Neural progenitor cell (in vitro differentiated cells): ENCODE measurements at regions not wholly inside any gene's neighbourhood (a gene's known extent, or its start where the extent isn't known, plus 50 kb on each side); places are given as distances from the start of the nearest gene placed in this dataset.

Experiments
- DNase-seq: peaks from one replicate; pipeline ENCODE4 v3.0.0-alpha.2; 2016; ENCODE audit warnings: low spot score
- H2AFZ ChIP-seq: fragments of 200-600 bp; sonication (generic); replicated peaks from 2 replicates; pipeline ENCODE4 v1.6.1; 2016; ENCODE audit warnings: antibody characterized with exemption
- H3F3A ChIP-seq: fragments of 200-600 bp; sonication (generic); 2 replicates; pipeline ENCODE4 v1.6.1; 2016; ENCODE audit warnings: antibody characterized with exemption, low read depth
- H3K27ac ChIP-seq: fragments of 200-600 bp; sonication (generic); 2 replicates; pipeline ENCODE4 v1.5.1; 2016; ENCODE audit warnings: mild to moderate bottlenecking
- H3K27me3 ChIP-seq: fragments of 200-600 bp; sonication (generic); 2 replicates; pipeline ENCODE4 v1.6.1; 2016; ENCODE audit warnings: mild to moderate bottlenecking, moderate library complexity
- H3K36me3 ChIP-seq: fragments of 200-600 bp; sonication (generic); 2 replicates; pipeline ENCODE4 v1.5.1; 2016
- H3K4me1 ChIP-seq: fragments of 200-600 bp; sonication (generic); 2 replicates; pipeline ENCODE4 v1.6.1; 2016; ENCODE audit warnings: mixed run types
- H3K4me2 ChIP-seq: fragments of 200-600 bp; sonication (generic); 2 replicates; pipeline ENCODE4 v1.6.1; 2016
- H3K4me3 ChIP-seq: fragments of 200-600 bp; sonication (generic); 2 replicates; pipeline ENCODE4 v1.5.1; 2016
- H3K79me2 ChIP-seq: fragments of 200-600 bp; sonication (generic); 2 replicates; pipeline ENCODE4 v1.6.1; 2016; ENCODE audit warnings: low read depth
- H3K9ac ChIP-seq: fragments of 200-600 bp; sonication (generic); 2 replicates; pipeline ENCODE4 v1.6.1; 2016
- H3K9me3 ChIP-seq: fragments of 200-600 bp; sonication (generic); 2 replicates; pipeline ENCODE4 v1.5.1; 2016; ENCODE audit warnings: low read depth
- H4K20me1 ChIP-seq: fragments of 200-600 bp; sonication (generic); 2 replicates; pipeline ENCODE4 v1.6.1; 2016; ENCODE audit warnings: low read depth
- H3K27ac Mint-ChIP-seq: 3 replicates; pipeline ENCODE4 v1.8.0; 2021; ENCODE audit warnings: mixed read lengths
- H3K27me3 Mint-ChIP-seq: 2 replicates; pipeline ENCODE4 v1.8.0; 2022; ENCODE audit warnings: low read depth, mild to moderate bottlenecking, inconsistent platforms, moderate library complexity, mixed read lengths; ENCODE audit not compliant: insufficient read depth
- H3K36me3 Mint-ChIP-seq: 3 replicates; pipeline ENCODE4 v1.8.0; 2021; ENCODE audit warnings: mixed read lengths
- H3K4me1 Mint-ChIP-seq: 3 replicates; pipeline ENCODE4 v1.8.0; 2021; ENCODE audit warnings: mixed read lengths
- H3K4me3 Mint-ChIP-seq: 3 replicates; pipeline ENCODE4 v1.8.0; 2021; ENCODE audit warnings: mild to moderate bottlenecking, moderate library complexity, mixed read lengths
- H3K9me3 Mint-ChIP-seq: 3 replicates; pipeline ENCODE4 v1.8.0; 2020; ENCODE audit warnings: mixed read lengths
- EZH2 ChIP-seq: fragments of 200-600 bp; sonication (generic); IDR thresholded peaks from 2 replicates; pipeline ENCODE4 v1.6.1; 2017; ENCODE audit warnings: antibody characterized with exemption, mild to moderate bottlenecking, moderate library complexity
- EZH2phosphoT487 ChIP-seq: fragments of 200-600 bp; sonication (generic); IDR thresholded peaks from 2 replicates; pipeline ENCODE4 v1.6.1; 2017; ENCODE audit warnings: antibody characterized with exemption
- TF ChIP-seq, protein P1 (sequence below): fragments of 200-600 bp; sonication (generic); IDR thresholded peaks from 2 replicates; pipeline ENCODE4 v1.5.1; 2017; ENCODE audit warnings: antibody characterized with exemption, mild to moderate bottlenecking

DNA sequence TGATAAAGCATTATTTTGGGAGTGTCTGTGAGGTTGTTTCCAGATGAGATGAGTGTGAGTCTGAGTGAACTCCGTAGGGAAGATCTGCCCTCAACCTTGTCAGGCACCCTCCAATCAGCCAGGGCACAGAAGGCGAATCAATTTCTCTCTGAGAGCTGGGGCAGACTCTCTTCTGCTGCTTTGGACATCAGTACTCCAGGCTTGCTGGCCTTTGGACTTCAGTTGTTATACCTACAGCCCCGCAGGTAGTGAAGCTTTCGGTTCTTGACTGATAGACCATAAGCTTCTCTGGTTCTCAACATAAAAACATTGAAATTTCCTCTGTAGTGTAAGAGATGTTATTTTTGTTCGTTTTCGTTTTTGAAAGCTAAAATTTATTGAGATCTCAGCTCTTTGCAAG, 71.4 kb downstream of the MAFB start:
- no peak overlapping the region for H3K4me3 ChIP-seq
- H3K9me3 ChIP-seq = no peaks in the 10 kb centered on the region
- Mint-ChIP-seq H3K4me3 (no peak overlapping the region), H3K9me3 (no peaks in the 10 kb centered on the region), H3K27ac (no peak overlapping the region), H3K36me3 (no peaks in the 10 kb centered on the region), H3K4me1 (peaks cover 3% of the 10 kb centered on the region), H3K27me3 (no peaks in the 10 kb centered on the region)
- no peak overlapping the region for H2AFZ ChIP-seq
- H3K27ac ChIP-seq = no peak overlapping the region
- H3K4me2 ChIP-seq = no peak overlapping the region
- H3F3A ChIP-seq = no peaks in the 10 kb centered on the region
- no peaks in the 10 kb centered on the region for H3K4me1 ChIP-seq
- H3K27me3 ChIP-seq = no peaks in the 10 kb centered on the region
- no peak for DNase-seq
- H3K36me3 ChIP-seq = no peaks in the 10 kb centered on the region
- TF ChIP-seq EZH2 = no peak
- no peak for TF ChIP-seq EZH2phosphoT487
- no peaks in the 10 kb centered on the region for H3K79me2 ChIP-seq
- H3K9ac ChIP-seq = no peak overlapping the region
- H4K20me1 ChIP-seq = no peaks in the 10 kb centered on the region

DNA sequence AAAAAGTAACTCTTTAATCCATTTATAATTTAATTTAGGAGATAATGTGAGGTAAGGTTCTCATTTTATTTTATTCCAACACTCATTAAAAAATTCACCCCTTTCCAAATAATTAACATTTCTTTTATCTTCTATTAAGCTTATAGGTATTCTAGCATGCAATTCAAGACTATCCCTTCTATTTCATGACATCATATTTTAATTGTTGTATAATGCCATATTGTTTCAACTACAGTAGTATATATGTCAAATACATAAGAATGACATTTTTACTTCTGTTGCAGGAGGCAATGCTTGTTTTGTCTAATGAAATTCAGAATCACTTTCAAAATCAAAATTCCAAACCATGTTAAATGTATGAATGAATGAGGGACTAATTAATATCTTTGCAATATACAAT, 76.2 kb downstream of the MAFB start:
- TF ChIP-seq, protein P1, sequence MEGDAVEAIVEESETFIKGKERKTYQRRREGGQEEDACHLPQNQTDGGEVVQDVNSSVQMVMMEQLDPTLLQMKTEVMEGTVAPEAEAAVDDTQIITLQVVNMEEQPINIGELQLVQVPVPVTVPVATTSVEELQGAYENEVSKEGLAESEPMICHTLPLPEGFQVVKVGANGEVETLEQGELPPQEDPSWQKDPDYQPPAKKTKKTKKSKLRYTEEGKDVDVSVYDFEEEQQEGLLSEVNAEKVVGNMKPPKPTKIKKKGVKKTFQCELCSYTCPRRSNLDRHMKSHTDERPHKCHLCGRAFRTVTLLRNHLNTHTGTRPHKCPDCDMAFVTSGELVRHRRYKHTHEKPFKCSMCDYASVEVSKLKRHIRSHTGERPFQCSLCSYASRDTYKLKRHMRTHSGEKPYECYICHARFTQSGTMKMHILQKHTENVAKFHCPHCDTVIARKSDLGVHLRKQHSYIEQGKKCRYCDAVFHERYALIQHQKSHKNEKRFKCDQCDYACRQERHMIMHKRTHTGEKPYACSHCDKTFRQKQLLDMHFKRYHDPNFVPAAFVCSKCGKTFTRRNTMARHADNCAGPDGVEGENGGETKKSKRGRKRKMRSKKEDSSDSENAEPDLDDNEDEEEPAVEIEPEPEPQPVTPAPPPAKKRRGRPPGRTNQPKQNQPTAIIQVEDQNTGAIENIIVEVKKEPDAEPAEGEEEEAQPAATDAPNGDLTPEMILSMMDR = no peak
- TF ChIP-seq EZH2phosphoT487 (no peak), EZH2 (no peak)
- Histone ChIP-seq H3K4me3 (no peak overlapping the region), H3K4me2 (no peak overlapping the region), H3K27me3 (no peaks in the 10 kb centered on the region), H3K9ac (no peak overlapping the region), H3K79me2 (no peaks in the 10 kb centered on the region), H3K27ac (no peak overlapping the region), H2AFZ (no peak overlapping the region), H3K9me3 (no peaks in the 10 kb centered on the region), H3F3A (no peaks in the 10 kb centered on the region), H3K4me1 (no peaks in the 10 kb centered on the region), H4K20me1 (no peaks in the 10 kb centered on the region), H3K36me3 (no peaks in the 10 kb centered on the region)
- Mint-ChIP-seq H3K4me3 (no peak overlapping the region), H3K27ac (no peak overlapping the region), H3K4me1 (no peaks in the 10 kb centered on the region), H3K36me3 (no peaks in the 10 kb centered on the region), H3K27me3 (no peaks in the 10 kb centered on the region), H3K9me3 (peaks cover 2% of the 10 kb centered on the region)
- no peak for DNase-seq

DNA sequence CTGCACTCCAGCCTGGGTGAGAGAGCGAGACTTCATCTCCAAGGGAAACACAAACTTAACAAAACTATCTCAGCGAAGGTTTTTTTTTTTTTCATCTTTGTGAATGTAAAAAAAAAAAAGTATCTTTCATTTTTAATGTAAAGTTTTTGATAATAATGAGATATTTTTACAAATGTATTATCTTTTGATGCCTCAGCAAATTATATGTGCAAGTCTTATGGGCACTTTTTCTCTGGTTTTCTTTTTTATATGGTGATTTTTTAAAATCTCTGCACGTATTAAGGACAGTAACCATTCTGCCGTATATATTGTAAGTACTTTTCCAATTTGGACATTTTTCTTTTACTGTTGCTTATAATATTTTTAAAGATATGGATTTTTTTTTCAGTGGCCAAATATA, 76.8 kb downstream of the MAFB start:
- H2AFZ ChIP-seq = no peak overlapping the region

DNA sequence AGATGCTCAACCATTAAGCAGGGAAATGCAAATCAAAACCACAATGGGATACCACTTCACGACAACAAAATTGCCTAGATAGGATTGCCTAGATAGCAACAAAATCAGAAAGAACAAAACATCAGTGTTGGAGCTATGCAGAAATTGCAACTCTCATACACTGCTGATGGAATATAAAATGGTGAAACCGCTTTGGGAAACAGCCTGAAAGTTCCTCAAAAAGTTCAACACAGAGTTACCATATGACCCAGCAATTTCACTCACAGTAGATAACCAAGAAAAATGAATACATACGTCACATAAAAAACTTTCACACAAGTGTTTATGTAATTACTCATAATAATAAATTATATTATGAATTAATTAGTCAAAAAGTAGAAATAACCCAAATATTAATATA, 78.3 kb downstream of the MAFB start:
- H3K27me3 ChIP-seq = no peaks in the 10 kb centered on the region
- Mint-ChIP-seq H3K27me3 (no peaks in the 10 kb centered on the region), H3K9me3 (peaks cover 2% of the 10 kb centered on the region), H3K4me1 (no peaks in the 10 kb centered on the region), H3K36me3 (no peaks in the 10 kb centered on the region), H3K27ac (no peak overlapping the region), H3K4me3 (no peak overlapping the region)
- no peaks in the 10 kb centered on the region for H3K4me1 ChIP-seq
- no peak overlapping the region for H3K4me3 ChIP-seq
- no peak overlapping the region for H3K27ac ChIP-seq
- H3K4me2 ChIP-seq = no peak overlapping the region
- H3K36me3 ChIP-seq = no peaks in the 10 kb centered on the region
- no peak overlapping the region for H2AFZ ChIP-seq
- TF ChIP-seq, protein P1 = no peak
- TF ChIP-seq EZH2phosphoT487 (no peak), EZH2 (no peak)
- no peak for DNase-seq
- H3F3A ChIP-seq = no peaks in the 10 kb centered on the region
- H3K79me2 ChIP-seq = no peaks in the 10 kb centered on the region
- no peaks in the 10 kb centered on the region for H3K9me3 ChIP-seq
- no peaks in the 10 kb centered on the region for H4K20me1 ChIP-seq
- H3K9ac ChIP-seq = no peak overlapping the region

More for the DNA sequence above, 76.8 kb downstream of the MAFB start:
- Mint-ChIP-seq H3K27ac (no peak overlapping the region), H3K9me3 (peaks cover 2% of the 10 kb centered on the region), H3K4me1 (no peaks in the 10 kb centered on the region), H3K36me3 (no peaks in the 10 kb centered on the region), H3K4me3 (no peak overlapping the region), H3K27me3 (no peaks in the 10 kb centered on the region)
- no peaks in the 10 kb centered on the region for H4K20me1 ChIP-seq
- no peaks in the 10 kb centered on the region for H3K4me1 ChIP-seq
- H3K4me2 ChIP-seq = no peak overlapping the region
- no peaks in the 10 kb centered on the region for H3K27me3 ChIP-seq
- no peaks in the 10 kb centered on the region for H3K9me3 ChIP-seq
- TF ChIP-seq EZH2phosphoT487 (no peak), EZH2 (no peak)
- TF ChIP-seq, protein P1 = no peak
- H3K4me3 ChIP-seq = no peak overlapping the region
- no peaks in the 10 kb centered on the region for H3K36me3 ChIP-seq
- H3K27ac ChIP-seq = no peak overlapping the region
- no peaks in the 10 kb centered on the region for H3K79me2 ChIP-seq
- no peaks in the 10 kb centered on the region for H3F3A ChIP-seq
- no peak overlapping the region for H3K9ac ChIP-seq
- no peak for DNase-seq
